ENCODE measurements at regions not wholly inside any gene's neighbourhood (a gene's known extent, or its start where the extent isn't known, plus 50 kb on each side); places are given as distances from the start of the nearest gene placed in this dataset.

DNA sequence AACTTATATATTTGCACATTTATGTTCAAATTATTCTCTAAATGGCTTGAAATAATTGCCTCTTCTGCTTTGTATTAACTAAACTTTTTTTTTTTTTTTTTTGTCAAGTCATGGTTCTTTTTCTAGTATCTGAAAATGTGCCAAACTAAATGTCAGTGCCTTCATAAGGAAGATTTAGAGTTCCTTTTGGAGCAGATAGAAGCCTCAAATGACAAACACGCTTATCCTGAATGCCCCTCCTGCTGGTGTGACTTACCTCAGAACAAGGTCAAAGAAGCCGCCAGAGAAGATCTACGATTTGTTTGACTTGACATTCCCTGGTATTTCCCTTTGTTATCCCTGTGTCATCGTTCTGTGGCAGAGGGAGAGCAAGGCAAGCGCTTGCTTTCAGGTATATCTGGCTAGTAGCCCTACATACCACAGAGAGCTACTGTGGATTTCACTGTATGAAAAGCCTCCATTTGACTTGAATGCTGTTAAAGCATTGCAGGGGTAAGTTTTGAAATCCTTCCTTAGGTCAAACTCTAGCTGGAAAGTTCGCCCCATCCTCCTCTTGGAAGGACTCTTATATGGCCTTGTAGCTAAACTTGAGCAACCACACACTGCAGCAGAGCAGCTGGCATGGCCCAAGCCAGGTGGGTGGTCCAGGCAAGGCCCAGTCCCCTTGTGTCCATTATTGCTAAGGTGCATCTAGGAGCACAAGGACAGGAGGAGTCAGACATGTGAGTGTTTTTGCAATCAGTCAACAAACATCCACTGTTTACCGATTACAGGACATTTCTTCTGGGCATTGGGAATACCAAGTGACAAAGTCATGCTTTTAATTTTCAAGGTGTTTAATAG lies 285.4 kb upstream of the USP25 start (continued):
- TF ChIP-seq, protein P1, sequence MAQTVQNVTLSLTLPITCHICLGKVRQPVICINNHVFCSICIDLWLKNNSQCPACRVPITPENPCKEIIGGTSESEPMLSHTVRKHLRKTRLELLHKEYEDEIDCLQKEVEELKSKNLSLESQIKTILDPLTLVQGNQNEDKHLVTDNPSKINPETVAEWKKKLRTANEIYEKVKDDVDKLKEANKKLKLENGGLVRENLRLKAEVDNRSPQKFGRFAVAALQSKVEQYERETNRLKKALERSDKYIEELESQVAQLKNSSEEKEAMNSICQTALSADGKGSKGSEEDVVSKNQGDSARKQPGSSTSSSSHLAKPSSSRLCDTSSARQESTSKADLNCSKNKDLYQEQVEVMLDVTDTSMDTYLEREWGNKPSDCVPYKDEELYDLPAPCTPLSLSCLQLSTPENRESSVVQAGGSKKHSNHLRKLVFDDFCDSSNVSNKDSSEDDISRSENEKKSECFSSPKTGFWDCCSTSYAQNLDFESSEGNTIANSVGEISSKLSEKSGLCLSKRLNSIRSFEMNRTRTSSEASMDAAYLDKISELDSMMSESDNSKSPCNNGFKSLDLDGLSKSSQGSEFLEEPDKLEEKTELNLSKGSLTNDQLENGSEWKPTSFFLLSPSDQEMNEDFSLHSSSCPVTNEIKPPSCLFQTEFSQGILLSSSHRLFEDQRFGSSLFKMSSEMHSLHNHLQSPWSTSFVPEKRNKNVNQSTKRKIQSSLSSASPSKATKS (CRISPR knock-in tag; IDR thresholded peaks at IDR 0.05), result no peak
- TF ChIP-seq ZNF431 (CRISPR knock-in tag; IDR thresholded peaks at IDR 0.05) (no peak), FOXJ2 (tag; IDR thresholded peaks at IDR 0.05) (peak; percentile 59; the same call in 1 of the 2 replicates), E2F8 (IDR thresholded peaks at IDR 0.05; ENCODE audit: low read depth, partially characterized antibody) (no peak)

DNA sequence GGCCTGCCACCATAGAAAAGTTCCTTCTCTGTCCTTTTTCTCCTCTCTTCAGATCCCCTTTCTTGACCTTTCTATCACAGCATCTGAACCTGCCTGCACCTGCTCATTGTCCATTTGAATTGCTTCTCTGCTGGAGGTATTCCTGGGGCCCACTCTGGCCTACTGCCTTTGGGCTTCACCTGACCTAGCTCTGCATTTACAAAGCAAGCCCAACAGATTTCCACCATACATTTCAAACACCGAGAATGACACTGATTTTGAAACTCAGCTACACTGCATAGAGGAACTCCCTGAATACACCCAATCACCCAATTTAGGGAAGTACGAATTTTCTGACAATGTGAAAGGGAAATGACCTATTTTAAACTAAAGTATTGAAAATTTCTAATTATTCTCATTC lies 284.5 kb upstream of the USP25 start:
- Histone ChIP-seq H3K36me3 (ENCODE audit: control insufficient read depth, insufficient read depth, low read length) (no peaks in the 10 kb centered on the region), H3K4me3 (no peak overlapping the region), H3K27ac (ENCODE audit: extremely low read depth, low read depth, low read length) (no peak overlapping the region), H4K20me1 (replicated peaks; ENCODE audit: control insufficient read depth, insufficient read depth, low read length) (no peaks in the 10 kb centered on the region), H3K4me2 (ENCODE audit: insufficient read depth, low read length) (no peak overlapping the region), H3K4me1 (replicated peaks in 1 of 2; ENCODE audit: control insufficient read depth in 2 of 2, insufficient read depth in 2 of 2, low read length in 2 of 2) (0 out of 5 replicates have a peak, but pooled peaks cover 0 to 4% of the 10 kb centered on the region in 2 experiments), H3K9ac (ENCODE audit: insufficient read depth in 1 of 2, low read depth in 2 of 2, low read length in 2 of 2) (no peak overlapping the region), H3K9me1 (ENCODE audit: control insufficient read depth, insufficient read depth, low read length) (no peaks in the 10 kb centered on the region), H3K79me2 (ENCODE audit: control insufficient read depth, insufficient read depth, low read length) (no peaks in the 10 kb centered on the region), H3K27me3 (ENCODE audit: control insufficient read depth in 2 of 2, insufficient read depth in 2 of 2, low read length in 2 of 2) (no peaks in the 10 kb centered on the region), H3K9me3 (replicated peaks; ENCODE audit: control insufficient read depth, insufficient read depth, low read depth, low read length) (no peaks in the 10 kb centered on the region), H2AFZ (ENCODE audit: low read depth, low read length) (no peak overlapping the region)
- no peak for DNase-seq (ENCODE audit: extremely low read depth in 1 of 4, low spot score in 3 of 4)
- FAIRE-seq, result no peak
- no peak for TF ChIP-seq NCOA4 (IDR thresholded peaks at IDR 0.05; ENCODE audit: partially characterized antibody)
- TF ChIP-seq JUN (IDR thresholded peaks at IDR 0.05; ENCODE audit: borderline replicate concordance, low read depth, low read length), result no peak
- TF ChIP-seq JUN (CRISPR knock-in tag; IDR thresholded peaks at IDR 0.05; ENCODE audit: borderline replicate concordance), result no peak
- TF ChIP-seq GTF2A2 (tag; IDR thresholded peaks at IDR 0.05), result no peak
- TF ChIP-seq POLR3A (IDR thresholded peaks at IDR 0.05; ENCODE audit: borderline replicate concordance, extremely low read depth, insufficient read depth, insufficient read length), result no peak
- TF ChIP-seq MYNN (IDR thresholded peaks at IDR 0.05), result no peak
- TF ChIP-seq MYNN (CRISPR knock-in tag; IDR thresholded peaks at IDR 0.05), result no peak
- no peak for TF ChIP-seq NFIC (IDR thresholded peaks at IDR 0.05)
- no peak for TF ChIP-seq CC2D1A (IDR thresholded peaks at IDR 0.05)
- ChIA-PET POLR2A (no interaction called here), CTCF (ENCODE audit: low intra/inter-chr PET ratio) (no interaction called here)
- WGBS (ENCODE audit: insufficient coverage, low coverage, missing lambda C conversion rate), result 3% methylated on average over 2 of the region's 2 CpGs
- in situ Hi-C loops (cut with MboI) (no loop called here), intact Hi-C loops (cut with micrococcal nuclease) (no loop called here)
- no peak for ATAC-seq
- no TSS peak for BruUV-seq (replicated peaks)
